Posterior cingulate gyrus (tissue), 11 donors: ENCODE measurements at regions not wholly inside any gene's neighbourhood (a gene's known extent, or its start where the extent isn't known, plus 50 kb on each side); places are given as distances from the start of the nearest gene placed in this dataset.
"Not testable (repeated sequence)": the region's sequence is repeated elsewhere in the genome, so short reads cannot be mapped to it uniquely, and the experiment has no call there.

ENCODE experiments used
- DNase-seq, 10 donors: peaks; one replicate each; pipeline versions ENCODE4 v3.0.0 to v3.0.0-alpha.2; 2020 to 2021; ENCODE audit warnings: mixed read lengths in 3 of 10
- intact Hi-C: fragments of 100-400 bp; cut with DNase I; formaldehyde crosslinking; loops from one replicate; pipeline ENCODE4 v1.15.1; 2023

DNA sequence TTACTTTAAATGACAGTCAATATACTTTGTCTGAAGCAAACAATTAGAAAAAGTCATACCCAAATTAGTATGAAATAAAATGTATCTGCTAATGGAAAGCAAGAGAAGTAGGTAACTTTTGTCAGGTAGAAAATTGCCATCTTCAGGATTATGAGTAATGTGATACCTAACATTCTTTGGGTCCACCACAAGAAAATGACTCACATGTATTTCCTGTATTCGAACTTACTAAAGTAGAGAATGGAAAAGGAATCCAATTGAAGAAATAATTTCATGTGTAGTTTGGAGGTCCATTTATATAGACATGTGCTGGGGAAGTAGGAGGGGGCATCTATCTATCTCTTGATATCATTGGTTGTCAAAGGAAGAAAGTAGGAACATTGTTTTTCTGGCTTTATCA lies 636.2 kb upstream of the CHAC2 start:
- intact Hi-C loops, result no loop called here
- no peak for DNase-seq

DNA sequence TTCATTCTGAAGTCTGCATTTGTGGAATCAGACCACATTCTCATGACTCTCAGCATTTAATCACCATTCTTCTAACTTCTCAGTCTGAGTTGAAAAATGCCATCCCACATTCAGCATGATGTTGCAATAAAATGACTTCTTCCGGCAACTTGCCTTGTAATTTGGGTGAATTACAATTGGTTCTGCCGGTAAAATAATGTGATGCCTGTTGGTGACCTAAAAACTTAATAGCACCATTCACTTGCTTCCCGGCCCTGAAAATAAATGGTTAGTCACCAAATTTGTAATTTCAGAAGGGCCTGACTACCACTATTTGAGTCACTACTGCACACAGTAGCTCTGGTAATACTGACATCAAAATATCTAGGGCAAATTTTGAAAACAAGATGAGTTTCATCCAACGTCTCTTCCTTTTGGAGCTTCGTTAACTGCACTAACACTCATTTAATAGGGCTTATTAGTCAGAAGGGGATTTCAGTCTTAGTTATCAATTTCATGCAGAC lies 637.1 kb upstream of the CHAC2 start:
- no peak for DNase-seq

DNA sequence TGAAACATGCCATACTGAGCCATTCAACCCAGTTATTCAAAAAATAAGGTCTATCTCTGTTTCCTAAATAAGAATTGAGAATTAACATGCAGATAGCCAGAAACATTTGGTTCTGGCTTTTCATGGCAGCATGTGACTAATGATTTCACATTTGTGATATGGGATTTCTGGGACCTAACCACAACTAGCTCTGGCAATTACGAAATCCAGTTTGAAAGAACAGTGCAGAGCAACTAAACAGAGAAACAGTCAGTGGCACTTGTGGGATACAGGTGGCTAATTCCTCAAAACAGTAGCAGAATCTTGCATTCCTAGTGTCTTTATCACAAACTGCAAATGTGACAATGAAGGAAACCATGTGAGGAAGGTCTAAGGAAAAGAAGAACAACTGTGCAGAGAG lies 637.8 kb upstream of the CHAC2 start:
- no peak for DNase-seq
- intact Hi-C loops, result no loop called here

More for the DNA sequence above, 637.1 kb upstream of the CHAC2 start:
- intact Hi-C loops, result no loop called here

DNA sequence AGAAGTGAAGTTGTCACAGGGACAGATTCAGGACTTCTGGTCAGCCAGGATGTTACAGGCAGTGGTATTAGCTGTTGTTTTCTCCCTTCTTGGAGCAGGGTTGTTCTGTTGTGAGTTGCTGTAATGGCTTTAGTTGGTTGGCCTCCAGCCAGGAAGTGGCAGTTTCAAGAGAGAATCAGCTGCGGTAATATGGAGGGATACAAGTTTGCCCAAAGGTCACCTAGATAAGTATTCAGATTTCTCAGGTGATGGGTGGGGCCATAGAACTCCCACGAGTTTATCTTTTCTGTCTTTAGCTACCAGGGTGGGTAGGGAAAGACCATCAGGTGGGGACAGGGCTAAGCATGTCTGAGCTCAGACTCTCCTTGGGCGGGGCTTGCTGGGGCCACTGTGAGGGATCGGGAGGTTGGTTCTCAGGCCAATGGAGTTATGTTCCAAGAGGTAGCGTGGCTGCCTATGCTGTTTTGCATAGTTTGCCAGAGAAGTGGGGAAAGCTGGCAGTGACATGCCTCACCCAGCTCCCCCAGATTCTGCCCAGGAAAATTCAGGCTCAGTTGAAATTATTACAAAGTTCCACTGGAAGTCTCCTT lies 640.4 kb upstream of the CHAC2 start:
- no peak for DNase-seq
- intact Hi-C loops, result no loop called here

DNA sequence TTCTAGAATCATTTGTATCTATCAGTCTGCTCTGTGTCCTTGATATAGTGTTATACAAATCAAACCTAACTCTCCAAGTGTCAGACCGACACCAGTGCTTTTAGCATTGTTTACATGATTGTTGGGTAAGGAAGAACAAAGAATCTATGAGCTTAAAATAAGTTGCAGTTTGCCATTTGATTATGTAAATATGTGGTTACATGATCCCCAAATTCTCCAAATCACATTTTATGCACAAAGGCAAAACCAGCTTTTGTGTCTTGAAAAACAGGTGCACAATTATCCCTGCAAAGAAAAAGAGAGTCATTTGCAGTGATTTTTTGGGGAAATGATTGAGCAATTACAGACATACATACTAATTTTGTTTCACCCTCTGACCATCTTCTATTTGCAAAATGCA lies 652.6 kb upstream of the CHAC2 start:
- intact Hi-C loops, result no loop called here
- DNase-seq, result no peak

DNA sequence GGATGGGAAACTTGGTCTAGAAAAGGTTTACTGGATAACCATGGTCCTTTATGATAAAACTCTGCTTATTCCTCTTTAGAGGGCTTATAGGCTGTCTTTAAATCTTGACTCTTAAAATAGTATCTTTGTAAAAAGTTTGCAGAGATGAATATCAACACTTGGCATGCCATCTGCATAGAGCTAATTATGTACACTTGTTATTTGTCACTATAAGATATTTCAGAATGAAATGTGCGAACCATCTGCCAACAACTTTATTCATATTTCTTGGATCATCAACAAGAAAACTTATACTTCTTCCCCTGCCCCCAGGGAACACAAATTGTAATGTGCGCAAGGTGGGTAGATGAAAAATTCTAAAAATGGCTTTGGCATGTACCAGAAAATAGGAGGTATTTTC lies 653.0 kb upstream of the CHAC2 start:
- no peak for DNase-seq
- intact Hi-C loops, result no loop called here

DNA sequence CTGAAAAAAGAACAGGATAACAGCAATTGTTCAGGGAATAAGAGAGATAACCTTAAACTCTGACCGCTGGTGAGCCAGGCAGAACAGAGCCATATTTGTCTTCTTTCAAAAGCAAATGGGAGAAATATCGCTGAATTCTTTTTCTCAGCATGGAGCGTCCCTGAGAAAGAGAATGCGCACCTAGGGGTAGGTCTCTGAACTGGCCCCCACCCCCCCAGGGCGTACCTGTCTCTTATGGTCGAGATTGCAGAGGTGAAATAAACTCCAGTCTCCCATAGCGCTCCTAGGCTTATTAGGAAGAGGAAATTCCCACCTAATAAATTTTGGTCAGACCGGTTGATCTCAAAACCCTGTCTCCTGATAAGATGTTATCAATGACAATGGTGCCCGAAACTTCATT lies 655.2 kb upstream of the CHAC2 start:
- intact Hi-C loops, DNase-seq: not testable (repeated sequence)

DNA sequence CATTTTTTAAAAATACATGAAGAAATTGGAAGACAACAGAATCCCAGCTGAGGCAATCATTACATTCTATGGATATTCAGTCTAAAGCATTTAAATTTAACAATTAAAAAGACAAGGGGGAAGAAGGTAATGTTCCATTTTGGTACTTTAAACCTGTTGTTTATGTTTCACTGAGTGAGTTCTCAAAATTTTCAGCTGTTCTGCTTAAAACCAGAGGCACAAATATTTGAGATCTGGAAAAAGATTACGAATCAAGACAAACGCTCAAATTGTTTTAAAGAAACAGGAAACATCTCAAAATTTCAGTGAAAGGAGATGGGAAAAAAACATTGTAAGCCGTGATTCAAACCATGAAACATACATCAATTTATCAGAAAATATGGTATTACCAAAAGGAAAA lies 656.2 kb upstream of the CHAC2 start:
- intact Hi-C loops, result no loop called here
- no peak for DNase-seq

DNA sequence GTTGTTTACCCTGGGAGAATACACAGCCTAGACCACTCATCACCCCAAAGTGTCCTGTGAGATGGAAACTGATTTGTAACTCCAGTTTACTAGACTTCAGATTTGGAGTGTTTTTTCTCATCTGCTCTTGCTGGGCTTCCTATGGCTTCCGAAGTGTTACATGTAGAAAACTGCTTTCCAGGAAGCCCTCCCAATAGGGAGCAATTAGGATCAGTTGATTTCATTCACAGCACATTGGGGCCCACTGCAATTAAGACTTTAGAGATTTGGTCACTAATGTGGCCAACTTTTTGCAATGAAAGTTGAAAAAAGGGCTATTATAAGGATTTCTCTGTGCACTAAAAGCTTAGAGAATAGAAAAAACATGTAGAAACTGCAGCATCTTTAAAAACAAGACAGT lies 656.6 kb upstream of the CHAC2 start:
- DNase-seq, result no peak
- intact Hi-C loops, result no loop called here

DNA sequence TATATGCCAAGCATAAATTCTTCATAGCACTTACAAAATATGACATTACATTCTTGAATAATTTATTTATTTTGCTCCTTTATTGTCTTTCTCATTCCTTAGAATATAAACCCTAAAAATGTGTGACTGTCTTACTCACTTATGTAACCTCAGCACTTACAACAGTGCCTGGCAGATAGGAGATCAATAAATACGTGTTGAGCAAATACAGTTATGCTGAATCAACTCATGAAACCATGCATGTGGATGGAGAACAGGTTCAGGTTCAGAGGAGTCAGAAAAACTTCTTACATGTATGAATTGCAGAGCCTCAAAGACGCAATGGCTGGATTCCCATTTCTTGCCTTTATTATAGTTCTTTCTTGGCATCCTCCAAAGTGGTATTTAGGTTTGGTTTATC lies 659.4 kb upstream of the CHAC2 start:
- no peak for DNase-seq
- intact Hi-C loops, result no loop called here

DNA sequence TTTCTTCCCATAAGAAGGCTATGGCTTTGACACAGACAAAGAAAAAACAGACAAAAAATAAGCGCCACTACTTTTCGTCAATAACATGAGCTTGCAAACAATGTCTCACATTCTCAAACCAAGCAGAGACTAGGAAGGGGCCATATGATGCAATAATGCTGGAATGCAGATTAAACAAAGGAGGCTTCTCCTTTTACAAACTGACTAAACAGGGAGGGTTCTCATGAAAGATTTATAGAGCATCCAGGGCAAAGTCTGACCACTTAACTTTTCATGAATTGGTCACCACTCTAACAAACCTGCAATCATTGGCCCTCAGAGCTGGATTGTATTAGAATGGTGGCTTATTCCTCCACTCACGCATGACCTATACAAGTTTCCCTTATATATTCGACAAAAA lies 663.3 kb upstream of the CHAC2 start:
- intact Hi-C loops, result no loop called here
- no peak for DNase-seq

DNA sequence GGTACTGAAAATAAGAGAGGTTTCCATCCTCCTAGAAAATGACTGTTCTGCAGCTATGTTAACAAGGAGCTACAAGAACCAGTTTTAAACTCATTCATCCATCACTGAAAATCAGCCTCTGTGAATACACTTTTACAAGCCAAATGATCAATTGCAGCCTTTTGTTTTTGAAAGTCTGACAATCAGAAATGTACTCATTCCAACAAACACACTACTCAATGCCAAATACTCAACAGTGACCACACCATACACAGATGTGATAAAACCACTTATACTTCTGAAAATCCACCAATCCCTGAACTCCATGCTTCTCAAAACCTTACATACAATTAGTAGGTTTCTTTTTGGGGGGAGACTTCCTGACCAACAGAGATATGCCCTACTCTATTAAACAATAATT lies 663.9 kb upstream of the CHAC2 start:
- intact Hi-C loops, result no loop called here

DNA sequence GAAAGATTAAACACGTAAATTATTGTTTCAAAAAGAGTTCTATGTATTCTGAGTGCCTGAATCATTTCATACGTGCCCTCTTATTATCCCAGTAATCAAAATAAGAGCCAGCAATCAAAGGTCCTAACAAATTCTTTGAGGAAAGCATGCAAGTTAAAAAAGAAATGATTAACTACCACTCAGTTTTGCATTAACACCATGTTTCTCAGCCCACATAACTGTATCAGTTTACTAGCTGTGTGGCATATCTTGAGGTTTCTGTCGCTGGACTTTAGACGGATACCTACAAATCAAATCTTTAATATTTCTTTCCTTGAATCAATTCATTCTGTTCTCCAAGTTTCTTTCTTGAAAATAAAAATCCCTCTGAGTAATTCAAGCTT lies 668.9 kb upstream of the CHAC2 start:
- intact Hi-C loops, result no loop called here
- DNase-seq, result no peak

More for the DNA sequence above, 663.9 kb upstream of the CHAC2 start:
- no peak for DNase-seq

DNA sequence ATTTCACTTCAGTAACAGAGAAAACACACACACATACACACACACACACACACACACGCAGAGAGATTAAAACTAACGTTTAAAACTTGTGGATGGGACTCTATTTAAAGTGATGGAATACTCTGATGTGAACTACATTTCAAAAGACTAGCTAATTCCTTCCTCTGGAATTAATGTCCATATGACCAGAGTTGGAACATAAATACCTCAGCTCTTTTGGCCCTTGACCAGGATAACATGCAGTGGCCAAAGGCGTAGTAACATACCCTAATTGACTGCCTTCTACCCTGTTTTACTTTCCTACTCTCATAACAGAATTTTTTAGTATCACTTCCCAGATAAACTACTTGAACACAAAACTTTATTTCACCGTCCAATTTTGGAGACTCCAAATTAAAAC lies 671.3 kb upstream of the CHAC2 start:
- intact Hi-C loops, result no loop called here
- no peak for DNase-seq

DNA sequence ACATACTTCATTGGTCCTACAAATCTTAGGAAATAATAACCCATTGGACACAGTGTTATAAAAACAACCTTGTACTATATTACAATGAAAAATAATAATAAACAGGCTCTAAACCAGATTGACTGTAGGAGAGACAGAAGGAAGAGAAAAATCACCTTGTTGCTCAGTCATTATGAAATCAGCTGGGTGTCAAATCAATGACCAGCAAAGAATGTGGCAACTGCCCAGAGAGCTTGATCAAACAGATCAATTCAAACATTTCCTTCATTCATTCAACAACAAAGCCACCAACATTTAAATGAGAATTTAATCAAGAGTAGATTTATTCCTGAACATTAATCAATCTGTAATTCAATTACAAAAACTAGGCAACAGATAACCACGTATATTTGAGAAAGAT lies 671.9 kb upstream of the CHAC2 start:
- DNase-seq, result no peak
- intact Hi-C loops, result no loop called here

DNA sequence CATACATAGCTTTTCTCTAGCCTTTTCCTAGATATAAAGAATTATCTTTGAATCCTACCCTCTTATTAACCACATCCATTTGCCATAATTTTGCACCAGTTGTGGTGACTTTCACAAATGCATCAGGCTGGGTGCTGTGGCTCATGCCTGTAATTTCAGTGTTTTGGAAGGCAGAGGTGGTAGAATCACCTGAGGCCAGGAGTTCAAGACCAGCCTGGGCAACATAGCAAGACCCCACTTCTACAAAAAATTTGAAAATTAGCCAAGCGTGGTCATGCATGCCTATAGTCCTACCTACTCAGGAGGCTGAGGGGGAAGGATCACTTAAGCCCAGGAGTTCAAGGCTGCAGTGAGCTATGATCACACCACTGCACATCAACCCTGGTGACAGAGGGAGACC lies 672.4 kb upstream of the CHAC2 start:
- intact Hi-C loops, result no loop called here
- DNase-seq, result no peak

DNA sequence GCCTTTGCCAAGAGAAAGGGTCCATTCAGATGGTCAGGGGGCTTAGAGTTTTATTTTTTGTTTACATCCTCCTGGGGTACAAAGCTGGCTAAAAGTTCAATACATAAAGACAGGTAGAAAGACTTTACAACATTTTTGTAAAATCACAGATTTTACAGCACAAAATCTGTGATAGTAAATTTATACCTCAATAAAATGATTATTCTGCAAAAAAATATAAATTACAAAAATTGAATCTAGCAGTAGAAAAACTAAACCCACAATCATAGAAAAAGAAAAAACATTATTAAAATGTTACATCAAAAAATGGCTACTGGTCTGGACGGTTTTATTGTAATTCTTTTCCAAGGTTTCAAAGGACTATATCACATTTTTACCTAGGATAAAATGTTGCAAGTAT lies 674.2 kb upstream of the CHAC2 start:
- DNase-seq, result no peak
- intact Hi-C loops, result no loop called here

DNA sequence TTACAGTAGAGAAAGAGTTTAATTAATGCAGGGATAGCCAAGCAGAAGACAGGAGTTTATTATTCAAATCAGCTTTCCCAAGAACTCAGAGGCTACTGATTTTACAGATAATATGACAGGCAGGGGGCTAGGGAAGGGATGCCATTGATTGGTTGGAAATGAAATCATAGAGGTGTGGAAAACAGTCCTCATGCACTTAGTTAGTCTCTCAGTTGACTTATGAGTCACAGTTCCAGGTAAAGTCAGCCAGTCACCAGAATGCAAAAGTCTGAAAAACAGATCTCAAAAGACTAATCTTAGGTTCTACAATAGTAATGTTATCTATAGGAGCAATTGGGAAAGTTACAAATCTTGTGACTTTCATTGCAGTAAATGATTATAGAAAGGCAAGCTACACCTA lies 676.4 kb upstream of the CHAC2 start:
- intact Hi-C loops, result no loop called here

DNA sequence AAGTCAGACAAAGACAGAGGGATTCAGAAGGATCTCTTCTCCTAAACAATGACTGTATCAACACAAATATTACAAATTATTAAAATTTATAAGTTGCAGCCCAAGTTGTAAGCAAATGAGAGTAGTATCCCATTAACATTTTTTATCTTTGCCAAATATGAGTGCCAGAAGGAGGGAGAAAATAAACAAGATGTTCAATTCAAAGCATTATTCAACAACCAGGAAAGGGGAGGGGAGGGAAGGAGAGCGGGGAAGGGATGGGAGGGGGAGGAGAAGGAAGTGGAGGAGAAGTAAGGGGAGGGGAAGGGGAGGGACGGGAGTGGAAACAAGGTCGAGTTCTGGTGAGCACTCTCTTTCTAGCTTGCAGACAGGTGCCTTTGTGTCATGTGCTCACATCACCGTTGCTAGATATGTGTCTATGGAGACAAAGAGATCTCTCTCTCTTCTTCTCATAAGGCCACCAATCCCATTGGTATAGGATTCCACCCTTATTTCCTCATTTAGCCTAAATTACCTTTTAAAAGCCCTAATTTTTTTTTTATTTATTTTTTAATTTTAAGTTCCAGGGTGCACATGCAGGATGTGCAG lies 679.6 kb upstream of the CHAC2 start:
- intact Hi-C loops, result no loop called here

More for the DNA sequence above, 676.4 kb upstream of the CHAC2 start:
- DNase-seq, result no peak

DNA sequence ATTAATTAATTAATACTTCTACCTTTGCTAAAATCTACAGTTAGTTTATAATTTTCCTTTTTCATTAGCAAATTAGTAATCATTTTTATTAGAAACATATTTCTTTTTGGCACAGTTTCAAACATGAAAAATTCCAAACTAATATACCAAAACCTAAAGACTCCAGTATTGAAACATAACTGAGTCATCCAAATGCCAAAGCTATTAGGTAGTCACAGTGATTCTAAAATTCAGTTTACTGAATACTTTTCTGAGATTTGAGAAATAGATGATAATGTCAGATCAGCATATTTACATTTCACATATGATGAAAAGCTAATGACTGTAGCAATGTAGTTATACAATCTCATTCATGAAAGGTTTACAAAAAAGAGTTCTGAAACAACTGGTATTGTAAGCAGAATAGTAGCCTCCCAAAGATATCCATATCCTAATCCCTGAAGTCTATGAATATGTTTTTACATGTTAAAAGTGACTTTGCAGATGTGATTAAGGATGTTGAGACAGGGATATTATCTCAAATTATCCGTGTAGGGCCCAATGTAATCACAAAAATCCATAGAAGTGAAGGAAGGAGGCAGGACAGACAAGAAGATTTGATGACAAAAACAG lies 680.2 kb upstream of the CHAC2 start:
- intact Hi-C loops, result no loop called here
- DNase-seq, result no peak

More for the DNA sequence above, 679.6 kb upstream of the CHAC2 start:
- DNase-seq, result no peak

DNA sequence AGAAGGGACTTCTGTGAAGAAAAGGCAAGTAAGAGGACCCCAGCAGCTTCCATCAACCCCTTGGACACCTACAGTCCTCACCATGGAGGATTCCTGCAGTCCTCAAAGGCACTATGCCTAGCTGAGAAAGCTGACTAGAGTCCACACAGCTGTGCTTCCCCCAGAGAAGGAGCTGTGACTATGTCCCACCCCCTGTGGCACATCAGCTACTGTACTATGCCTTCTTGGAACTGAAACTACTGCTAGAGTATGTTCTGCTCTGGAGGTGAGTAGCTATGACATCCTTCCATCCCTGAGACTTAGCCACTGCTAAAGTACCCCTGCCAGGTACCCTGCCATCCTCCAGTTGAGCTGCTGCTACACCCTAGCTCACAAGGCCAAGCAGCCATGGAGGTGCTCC lies 690.2 kb upstream of the CHAC2 start:
- no peak for DNase-seq
- intact Hi-C loops, result no loop called here

DNA sequence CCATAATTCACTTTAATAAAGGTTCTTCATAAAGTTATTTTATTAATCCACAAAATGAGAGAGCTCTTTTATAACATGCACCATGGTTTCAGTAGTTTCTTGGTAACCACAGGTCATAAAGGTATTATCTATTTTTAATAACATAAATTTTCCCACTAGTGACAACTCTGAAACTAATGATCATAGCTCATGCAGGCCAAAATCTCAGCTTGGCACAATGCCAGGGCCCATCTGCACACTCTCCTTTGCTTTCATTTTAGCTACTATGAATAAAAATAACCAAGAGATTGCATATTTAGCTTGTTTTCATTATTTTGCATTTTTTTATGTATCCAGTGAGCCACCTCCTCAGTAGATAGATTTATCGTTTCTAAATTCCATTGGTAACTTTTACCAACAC lies 691.8 kb upstream of the CHAC2 start:
- peak in 2 of 10 donors; percentile 37 to 76 for DNase-seq
- intact Hi-C loops, result no loop called here
